ENCODE measurements at regions not wholly inside any gene's neighbourhood (a gene's known extent, or its start where the extent isn't known, plus 50 kb on each side); places are given as distances from the start of the nearest gene placed in this dataset.

DNA sequence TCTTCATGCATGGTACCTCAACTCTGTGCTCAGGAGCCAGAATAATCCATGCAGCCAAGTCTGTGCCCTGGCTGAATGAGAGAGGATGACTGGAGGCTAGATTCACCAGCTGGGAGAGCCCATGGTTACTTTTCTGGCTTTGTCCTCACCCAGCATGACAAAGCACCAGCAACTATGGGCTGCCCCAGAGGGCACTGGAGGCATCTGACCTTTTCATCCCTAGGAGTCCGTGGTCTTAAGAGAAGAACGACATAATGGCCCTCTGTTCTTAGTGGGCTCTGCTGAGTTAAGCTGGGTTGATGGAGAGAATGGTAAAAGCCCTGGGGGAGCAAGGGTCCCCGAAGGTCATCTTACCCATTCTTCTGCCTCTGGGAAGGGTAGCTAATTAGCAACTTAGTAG is 54.6 kb upstream of the TNP1 start:
- no peak for DNase-seq (ENCODE audit: extremely low read depth in 1 of 2, low read depth in 1 of 2)

DNA sequence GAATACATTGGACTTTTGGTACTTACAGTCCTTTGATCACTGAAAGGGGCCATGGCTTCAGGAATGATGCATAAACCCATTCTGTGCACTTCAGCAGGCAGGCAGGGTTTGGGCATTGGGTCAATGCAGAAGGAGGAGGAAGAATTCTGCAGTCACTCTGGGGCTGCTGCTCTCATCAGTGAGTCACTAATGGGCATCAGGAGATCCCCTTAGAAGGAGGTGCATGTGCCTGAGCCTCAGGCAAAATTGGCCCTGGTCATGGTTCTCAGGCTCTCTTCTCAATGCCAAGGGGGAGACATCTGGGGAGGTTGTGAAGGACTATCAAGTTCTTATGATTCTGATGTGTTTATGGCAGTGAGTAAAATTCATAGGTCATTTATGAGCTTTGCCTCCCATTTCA is 52.0 kb upstream of the TNP1 start:
- DNase-seq (ENCODE audit: extremely low read depth in 1 of 2, low read depth in 1 of 2), result no peak

DNA sequence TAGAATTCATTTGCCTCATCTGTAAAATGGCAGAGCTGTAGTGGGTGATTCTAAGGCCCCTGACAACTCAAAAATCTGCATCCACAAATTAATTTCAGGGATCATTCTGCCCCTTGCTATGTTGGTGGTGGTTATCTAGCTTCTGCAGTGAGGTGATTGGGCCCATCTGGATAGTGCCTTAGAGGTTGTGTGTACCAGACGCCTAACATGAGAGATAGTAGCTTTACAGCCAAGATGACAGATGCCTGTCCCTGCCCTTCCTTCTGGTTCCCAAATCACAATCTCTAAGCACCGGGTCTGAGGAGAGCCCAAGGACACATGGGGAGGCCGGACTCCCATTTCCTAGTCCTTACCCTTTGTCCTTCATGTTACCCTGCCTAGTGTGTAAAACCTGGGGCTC is 51.1 kb upstream of the TNP1 start:
- DNase-seq (ENCODE audit: extremely low read depth in 1 of 2, low read depth in 1 of 2), result no peak

DNA sequence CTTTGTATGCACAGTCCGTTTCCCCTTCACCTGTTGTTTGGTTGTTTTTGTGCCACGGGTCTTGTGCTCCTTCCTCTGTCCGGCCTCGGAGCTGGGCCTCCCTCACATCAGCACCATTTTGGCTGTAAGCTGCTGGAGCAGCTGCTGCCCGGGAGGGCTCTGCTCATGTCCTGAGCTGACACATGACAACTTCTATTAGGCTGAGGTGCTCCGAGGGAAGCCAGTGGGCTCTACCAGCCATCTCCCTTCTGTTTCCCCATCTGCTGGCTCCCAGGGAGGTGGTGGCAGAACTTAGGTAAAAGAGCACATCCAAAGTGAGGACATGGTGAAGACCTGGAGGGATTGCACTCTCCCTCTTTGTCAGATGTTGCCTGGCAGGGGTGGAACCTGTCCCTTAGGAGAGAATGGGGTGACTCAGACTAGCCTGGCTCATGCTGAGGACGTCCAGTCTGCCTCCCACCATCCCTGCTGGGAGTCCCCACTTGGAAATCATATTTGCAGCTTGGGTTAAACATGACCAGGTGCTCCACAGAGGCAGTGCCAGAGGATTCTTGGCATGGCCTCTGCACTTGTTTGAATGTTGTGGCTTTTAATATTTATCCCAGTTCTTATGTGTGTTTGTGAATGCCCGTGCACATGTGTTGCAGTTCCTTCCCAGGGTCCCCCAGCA is 49.8 kb upstream of the TNP1 start:
- no peak for DNase-seq (ENCODE audit: extremely low read depth in 1 of 2, low read depth in 1 of 2)

Measured in stimulated activated CD8-positive, alpha-beta memory T cell treated with anti-CD3 and anti-CD28 coated beads, Interleukin-7, amount 100 ng/mL, for 48 hours (primary cell).